ENCODE measurements at regions not wholly inside any gene's neighbourhood (a gene's known extent, or its start where the extent isn't known, plus 50 kb on each side); places are given as distances from the start of the nearest gene placed in this dataset.

GRCh38 chr6:114407426-114408035 is 64.7 kb upstream of the HS3ST5 start:
- CTCF ChIA-PET: no interaction called here
- Histone ChIP-seq H3K79me2 (ENCODE audit: control insufficient read depth, insufficient read depth, low read length) (no peaks in the 10 kb centered on the region), H3K4me3 (replicated peaks in 1 of 3; ENCODE audit: insufficient read depth in 1 of 3, low read depth in 1 of 3, low read length in 3 of 3) (no peak overlapping the region), H3K4me2 (ENCODE audit: insufficient read depth, low read length) (no peak overlapping the region), H3K36me3 (ENCODE audit: control insufficient read depth in 2 of 2, extremely low read depth in 1 of 2, insufficient read depth in 2 of 2, low read length in 2 of 2) (no peaks in the 10 kb centered on the region), H3K9ac (replicated peaks; ENCODE audit: extremely low read depth, insufficient read depth, low read length) (no peak overlapping the region), H3K4me1 (ENCODE audit: control insufficient read depth, extremely low read depth, insufficient read depth, low read length) (no peaks in the 10 kb centered on the region), H3K9me1 (replicated peaks; ENCODE audit: control insufficient read depth, extremely low read depth, insufficient read depth, low read length) (no peaks in the 10 kb centered on the region), H3K9me3 (replicated peaks; ENCODE audit: control insufficient read depth, insufficient read depth, low read length) (no peaks in the 10 kb centered on the region), H3K27ac (ENCODE audit: insufficient read depth, low read depth, low read length) (no peak overlapping the region), H3K27me3 (ENCODE audit: control insufficient read depth in 2 of 2, insufficient read depth in 2 of 2, low read length in 2 of 2) (no peaks in the 10 kb centered on the region), H4K20me1 (replicated peaks; ENCODE audit: control insufficient read depth, extremely low read depth, insufficient read depth, low read length) (no peaks in the 10 kb centered on the region), H2AFZ (ENCODE audit: low read depth, low read length) (no peak overlapping the region)
- BruUV-seq (replicated peaks): no TSS peak
- no peak for DNase-seq (ENCODE audit: low read depth, low spot score)
- POLR2A ChIA-PET: no interaction called here
- intact Hi-C loops (cut with micrococcal nuclease): no loop called here
- dilution Hi-C loops (cut with MboI; ENCODE audit: extremely low pct_ligation_motif_present, low sequenced_read_pairs): no loop called here
- TF ChIP-seq CTCF (IDR thresholded peaks at IDR 0.05; ENCODE audit: extremely low read depth in 1 of 2, insufficient read depth in 1 of 2, low read depth in 1 of 2, low read length in 2 of 2) (no peak), POLR2A (IDR thresholded peaks at IDR 0.05; ENCODE audit: low read depth, low read length) (no peak), MYC (IDR thresholded peaks at IDR 0.05; ENCODE audit: low read depth, low read length) (no peak), POLR2AphosphoS5 (IDR thresholded peaks at IDR 0.05; ENCODE audit: insufficient read depth, low read depth, low read length) (no peak), GATA2 (IDR thresholded peaks at IDR 0.05; ENCODE audit: insufficient read depth, insufficient read length, low read depth, low read length) (no peak), FOS (IDR thresholded peaks at IDR 0.05; ENCODE audit: borderline replicate concordance, insufficient read depth, low read length) (no peak), EZH2 (IDR thresholded peaks at IDR 0.05; ENCODE audit: borderline replicate concordance, low read depth, low read length, severe bottlenecking) (no peak), JUN (IDR thresholded peaks at IDR 0.05; ENCODE audit: borderline replicate concordance, insufficient read depth, insufficient read length, low read depth) (no peak), MAX (IDR thresholded peaks at IDR 0.05; ENCODE audit: insufficient read depth, insufficient read length) (no peak)
- FAIRE-seq: no peak
